ENCODE measurements at regions not wholly inside any gene's neighbourhood (a gene's known extent, or its start where the extent isn't known, plus 50 kb on each side); places are given as distances from the start of the nearest gene placed in this dataset.

DNA sequence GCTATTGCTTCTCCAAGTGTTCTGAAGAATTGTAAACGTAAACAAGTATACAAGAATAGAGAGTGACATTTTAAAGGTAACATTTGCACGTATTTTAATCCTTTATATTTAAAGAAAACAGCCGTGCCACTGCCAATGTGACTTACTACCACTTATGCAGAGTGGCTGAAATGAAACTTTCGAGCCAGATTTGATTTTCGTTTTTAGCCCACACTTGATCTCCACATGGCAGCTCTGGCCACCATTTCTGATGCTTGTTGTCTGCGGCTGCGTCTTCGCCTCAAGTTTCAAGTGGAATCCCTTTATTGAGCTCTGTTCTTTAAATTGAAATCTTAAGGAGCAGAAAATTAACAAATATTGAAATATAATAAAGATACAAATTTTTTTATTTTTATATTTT lies 70.0 kb downstream of the ELAPOR2 start:
- TF ChIP-seq POLR2AphosphoS5 (IDR thresholded peaks at IDR 0.05; ENCODE audit: low read depth, low read length) (no peak), POLR2A (IDR thresholded peaks at IDR 0.05; ENCODE audit: low read depth, low read length) (no peak)

All from GM12892 (cell line).